BE2C (cell line): ENCODE measurements at regions not wholly inside any gene's neighbourhood (a gene's known extent, or its start where the extent isn't known, plus 50 kb on each side); places are given as distances from the start of the nearest gene placed in this dataset.

ENCODE experiments used
- DNase-seq: peaks from one replicate; pipeline ENCODE4 v3.0.0-alpha.2; 2020
- H3K27me3 ChIP-seq: fragments of 250-450 bp; sonication (Bioruptor Pico); 2 replicates; pipeline ENCODE4 v1.5.1; 2020; ENCODE audit warnings: mild to moderate bottlenecking
- H3K36me3 ChIP-seq: fragments of 250-450 bp; sonication (Bioruptor Pico); 2 replicates; pipeline ENCODE4 v1.5.1; 2020; ENCODE audit warnings: mild to moderate bottlenecking
- H3K4me1 ChIP-seq: fragments of 250-450 bp; sonication (Bioruptor Pico); 2 replicates; pipeline ENCODE4 v1.5.1; 2020
- H3K4me3 ChIP-seq: 2 replicates; pipeline ENCODE4 v1.5.1; 2011; ENCODE audit warnings: low read depth, low read length
- H3K9me3 ChIP-seq: fragments of 250-450 bp; sonication (Bioruptor Pico); 2 replicates; pipeline ENCODE4 v1.5.1; 2020
- TF ChIP-seq, protein P1 (sequence below): IDR thresholded peaks from 2 replicates; pipeline ENCODE4 v1.5.1; 2012; ENCODE audit warnings: mild to moderate bottlenecking, low read depth, low read length

DNA sequence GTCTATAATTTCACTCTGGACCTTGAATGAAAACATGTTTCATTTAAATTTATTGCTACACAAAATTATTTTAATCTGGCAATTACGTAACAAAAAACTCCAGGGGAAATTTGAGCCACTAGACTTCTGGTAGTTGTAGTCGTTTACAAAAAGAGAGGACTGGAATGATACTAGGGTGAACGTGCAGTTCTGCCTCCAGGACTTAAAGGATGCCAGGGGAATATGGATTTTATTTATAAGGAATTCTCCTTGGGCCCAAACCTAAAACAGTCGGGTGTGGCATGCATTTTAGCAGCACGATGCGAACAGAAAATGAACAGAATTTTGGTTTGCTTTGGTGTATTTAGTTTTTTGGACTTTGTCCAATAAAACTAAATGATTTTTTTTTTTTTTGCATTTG, 76.9 kb downstream of the PRL start:
- DNase-seq = no peak
- H3K36me3 ChIP-seq = no peaks in the 10 kb centered on the region
- TF ChIP-seq, protein P1, sequence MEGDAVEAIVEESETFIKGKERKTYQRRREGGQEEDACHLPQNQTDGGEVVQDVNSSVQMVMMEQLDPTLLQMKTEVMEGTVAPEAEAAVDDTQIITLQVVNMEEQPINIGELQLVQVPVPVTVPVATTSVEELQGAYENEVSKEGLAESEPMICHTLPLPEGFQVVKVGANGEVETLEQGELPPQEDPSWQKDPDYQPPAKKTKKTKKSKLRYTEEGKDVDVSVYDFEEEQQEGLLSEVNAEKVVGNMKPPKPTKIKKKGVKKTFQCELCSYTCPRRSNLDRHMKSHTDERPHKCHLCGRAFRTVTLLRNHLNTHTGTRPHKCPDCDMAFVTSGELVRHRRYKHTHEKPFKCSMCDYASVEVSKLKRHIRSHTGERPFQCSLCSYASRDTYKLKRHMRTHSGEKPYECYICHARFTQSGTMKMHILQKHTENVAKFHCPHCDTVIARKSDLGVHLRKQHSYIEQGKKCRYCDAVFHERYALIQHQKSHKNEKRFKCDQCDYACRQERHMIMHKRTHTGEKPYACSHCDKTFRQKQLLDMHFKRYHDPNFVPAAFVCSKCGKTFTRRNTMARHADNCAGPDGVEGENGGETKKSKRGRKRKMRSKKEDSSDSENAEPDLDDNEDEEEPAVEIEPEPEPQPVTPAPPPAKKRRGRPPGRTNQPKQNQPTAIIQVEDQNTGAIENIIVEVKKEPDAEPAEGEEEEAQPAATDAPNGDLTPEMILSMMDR = no peak

DNA sequence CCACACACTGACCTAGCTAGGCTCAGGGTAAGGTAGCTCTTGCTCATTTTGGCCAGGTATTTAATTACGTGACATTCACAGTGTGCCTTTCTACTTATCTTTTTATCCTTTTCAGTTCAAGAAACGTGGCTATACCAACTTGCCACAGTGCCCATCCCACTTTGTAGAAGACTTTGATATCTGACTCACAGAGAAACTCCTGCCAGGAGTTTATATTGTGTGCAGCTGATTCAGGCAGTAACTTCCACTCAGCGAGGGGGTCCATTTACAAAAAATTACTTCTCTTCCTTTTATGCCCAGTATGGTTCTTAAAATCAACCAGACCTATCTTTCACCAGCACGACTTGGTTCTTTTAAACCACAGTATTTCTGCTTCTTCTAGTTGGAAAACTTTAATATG, 75.6 kb downstream of the PRL start:
- Histone ChIP-seq H3K4me1 (peaks cover 3% of the 10 kb centered on the region; the same call in 1 of the 2 replicates), H3K36me3 (no peaks in the 10 kb centered on the region), H3K27me3 (no peaks in the 10 kb centered on the region), H3K4me3 (no peak overlapping the region), H3K9me3 (no peaks in the 10 kb centered on the region)
- TF ChIP-seq, protein P1 = no peak
- no peak for DNase-seq

More for the DNA sequence above, 76.9 kb downstream of the PRL start:
- H3K27me3 ChIP-seq = no peaks in the 10 kb centered on the region
- H3K4me3 ChIP-seq = no peak overlapping the region
- H3K9me3 ChIP-seq = no peaks in the 10 kb centered on the region
- H3K4me1 ChIP-seq = peaks cover 3% of the 10 kb centered on the region; the same call in 1 of the 2 replicates

DNA sequence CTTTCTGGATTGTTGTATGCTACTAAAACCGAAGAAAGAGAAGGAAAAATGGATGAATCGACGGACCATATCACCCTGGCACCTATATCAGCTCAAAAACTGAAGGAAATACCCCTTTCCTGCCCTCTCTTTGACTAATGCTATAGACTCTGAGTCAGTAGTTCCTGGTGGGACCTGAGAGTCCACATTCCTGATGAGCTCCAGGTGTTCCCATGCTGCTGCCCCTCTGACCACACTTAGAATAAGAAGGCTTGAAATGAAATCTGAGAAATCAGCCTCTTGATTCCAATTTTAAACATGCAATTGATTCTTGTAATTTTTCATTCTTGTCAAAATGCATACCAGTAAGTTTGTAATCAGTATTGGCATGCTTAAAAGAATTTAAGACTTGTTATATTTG, 75.2 kb downstream of the PRL start:
- no peaks in the 10 kb centered on the region for H3K36me3 ChIP-seq
- no peaks in the 10 kb centered on the region for H3K9me3 ChIP-seq
- TF ChIP-seq, protein P1 = no peak

DNA sequence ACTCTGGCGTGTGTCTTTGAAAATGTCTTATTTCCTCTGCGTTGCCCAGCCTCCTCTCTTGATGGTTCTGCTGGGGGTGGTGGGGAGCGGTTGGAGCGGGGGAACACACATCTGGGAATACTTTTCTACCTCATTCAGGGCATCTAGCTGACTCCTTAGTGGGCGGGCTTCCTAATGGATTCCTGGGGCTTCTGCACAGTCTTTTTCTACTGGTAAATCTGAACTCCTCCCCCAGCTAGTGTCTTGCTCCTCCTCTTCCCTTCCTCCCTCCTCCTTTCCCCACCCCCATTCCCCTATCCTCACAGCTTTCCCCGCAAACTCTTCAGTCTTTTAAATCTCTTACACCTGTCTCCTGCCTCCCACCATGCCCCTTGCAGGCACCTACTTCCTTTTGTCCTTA, 74.4 kb downstream of the PRL start:
- Histone ChIP-seq H3K4me1 (peaks cover 3% of the 10 kb centered on the region; the same call in 1 of the 2 replicates), H3K9me3 (no peaks in the 10 kb centered on the region), H3K36me3 (no peaks in the 10 kb centered on the region), H3K27me3 (no peaks in the 10 kb centered on the region), H3K4me3 (no peak overlapping the region)
- TF ChIP-seq, protein P1 = no peak
- DNase-seq = no peak

More for the DNA sequence above, 75.2 kb downstream of the PRL start:
- no peak for DNase-seq
- Histone ChIP-seq H3K27me3 (no peaks in the 10 kb centered on the region), H3K4me3 (no peak overlapping the region), H3K4me1 (peaks cover 3% of the 10 kb centered on the region; the same call in 1 of the 2 replicates)

DNA sequence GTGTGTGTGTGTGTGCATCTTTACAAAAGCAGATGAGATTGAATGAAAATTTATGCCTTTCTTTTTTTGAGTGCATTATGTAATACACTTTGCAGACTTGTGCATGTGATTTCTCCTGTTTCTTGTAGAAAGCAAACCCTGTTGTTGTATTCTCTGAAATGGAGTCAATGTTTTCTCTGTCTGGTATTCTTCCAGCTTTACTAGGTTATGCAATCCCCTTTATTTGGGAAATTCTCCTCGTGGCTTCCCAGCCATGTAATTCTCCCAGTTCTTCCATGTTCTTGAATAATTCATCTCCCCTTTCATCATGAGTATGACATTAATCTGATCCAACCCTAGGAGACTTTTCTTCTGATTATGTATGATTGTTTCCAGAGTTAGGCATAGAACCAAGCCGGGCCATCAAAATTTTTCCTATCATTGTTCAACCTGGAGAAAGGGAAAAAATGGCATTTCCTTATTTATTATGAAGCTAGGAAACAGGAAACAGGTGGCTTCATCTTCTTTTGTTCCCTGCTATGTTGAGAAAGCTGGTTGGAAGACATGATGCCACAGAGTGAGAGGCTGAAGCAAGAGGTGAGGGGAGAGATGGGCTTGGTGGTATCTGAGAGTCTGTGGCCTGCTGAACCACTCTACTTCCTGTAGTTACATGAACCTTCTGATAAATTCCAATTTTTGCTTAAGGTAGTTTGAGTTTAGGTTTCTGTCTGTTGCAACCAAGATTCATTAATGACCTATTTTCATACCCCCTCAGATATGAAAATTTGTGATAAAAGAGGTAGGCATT, 68.8 kb downstream of the PRL start:
- H3K27me3 ChIP-seq = no peaks in the 10 kb centered on the region
- H3K4me1 ChIP-seq = no peaks in the 10 kb centered on the region
- H3K9me3 ChIP-seq = no peaks in the 10 kb centered on the region
- no peaks in the 10 kb centered on the region for H3K36me3 ChIP-seq
- TF ChIP-seq, protein P1 = no peak
- no peak overlapping the region for H3K4me3 ChIP-seq
- DNase-seq = no peak

DNA sequence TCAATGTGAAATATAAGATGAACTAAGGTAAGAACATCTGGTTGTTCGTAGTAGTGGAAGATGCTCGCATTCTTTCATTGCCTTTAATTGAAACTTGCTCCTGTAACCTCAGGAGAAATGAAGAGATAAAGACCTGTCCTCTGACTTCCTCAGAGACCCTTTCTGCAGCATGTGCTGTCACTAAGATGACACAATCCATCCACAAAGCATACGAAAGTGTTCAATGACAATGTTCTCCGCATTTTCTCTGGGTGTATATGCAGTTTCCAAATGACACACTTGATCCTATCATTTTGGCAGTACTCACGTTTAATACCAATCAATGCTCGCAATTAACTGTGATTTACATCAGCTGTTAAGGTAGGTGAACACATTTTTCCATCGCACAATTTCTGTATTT, 65.8 kb downstream of the PRL start:
- H3K4me3 ChIP-seq = no peak overlapping the region
- H3K4me1 ChIP-seq = no peaks in the 10 kb centered on the region
- DNase-seq = no peak
- H3K36me3 ChIP-seq = no peaks in the 10 kb centered on the region
- H3K9me3 ChIP-seq = no peaks in the 10 kb centered on the region; the same call in 1 of the 2 replicates
- H3K27me3 ChIP-seq = no peaks in the 10 kb centered on the region
- TF ChIP-seq, protein P1 = no peak
